OCI-LY1 (cell line): ENCODE measurements at regions not wholly inside any gene's neighbourhood (a gene's known extent, or its start where the extent isn't known, plus 50 kb on each side); places are given as distances from the start of the nearest gene placed in this dataset.

Experiments
- H2AFZ ChIP-seq: fragments of 200-600 bp; sonication (generic), shearing (Covaris generic); 2 replicates; pipeline ENCODE4 v1.6.0; 2014; ENCODE audit warnings: antibody characterized with exemption, mild to moderate bottlenecking, low read length
- H3F3A ChIP-seq: fragments of 200-600 bp; sonication (generic), shearing (Covaris generic); 2 replicates; pipeline ENCODE4 v1.6.0; 2014; ENCODE audit warnings: mild to moderate bottlenecking, antibody characterized with exemption, low read length, moderate library complexity; ENCODE audit not compliant: insufficient read depth
- H3K27ac ChIP-seq: fragments of 200-600 bp; sonication (generic); 2 replicates; pipeline ENCODE4 v1.5.1; 2014; ENCODE audit warnings: low read length, mixed run types, mild to moderate bottlenecking, low read depth; ENCODE audit not compliant: poor library complexity, severe bottlenecking
- H3K27me3 ChIP-seq: fragments of 200-600 bp; sonication (generic); 2 replicates; pipeline ENCODE4 v1.6.0; 2014; ENCODE audit warnings: antibody characterized with exemption, mild to moderate bottlenecking, low read length, moderate library complexity; ENCODE audit not compliant: insufficient read depth
- H3K36me3 ChIP-seq: fragments of 200-600 bp; sonication (generic); 2 replicates; pipeline ENCODE4 v1.6.1; 2014; ENCODE audit warnings: mild to moderate bottlenecking, antibody characterized with exemption, low read length, moderate library complexity, mixed read lengths; ENCODE audit not compliant: insufficient read depth
- H3K4me1 ChIP-seq: fragments of 200-600 bp; sonication (generic); 2 replicates; pipeline ENCODE4 v1.5.1; 2014; ENCODE audit warnings: mild to moderate bottlenecking, low read length, moderate library complexity; ENCODE audit not compliant: insufficient read depth, severe bottlenecking
- H3K4me2 ChIP-seq: fragments of 200-600 bp; sonication (generic), shearing (Covaris generic); 2 replicates; pipeline ENCODE4 v1.6.1; 2014; ENCODE audit warnings: low read length
- H3K4me3 ChIP-seq: fragments of 200-600 bp; sonication (generic); 2 replicates; pipeline ENCODE4 v1.5.1; 2014; ENCODE audit warnings: low read length, low read depth, mild to moderate bottlenecking, mixed read lengths; ENCODE audit not compliant: poor library complexity, severe bottlenecking
- H3K79me2 ChIP-seq: fragments of 200-600 bp; shearing (Covaris generic); 2 replicates; pipeline ENCODE4 v1.6.1; 2016; ENCODE audit warnings: mixed run types, low read length, mixed read lengths; ENCODE audit not compliant: insufficient read depth
- H3K9ac ChIP-seq: fragments of 200-600 bp; sonication (generic), shearing (Covaris generic); 2 replicates; pipeline ENCODE4 v1.6.1; 2014; ENCODE audit warnings: mild to moderate bottlenecking, low read length, mixed read lengths
- H3K9me2 ChIP-seq: fragments of 200-600 bp; sonication (generic), shearing (Covaris generic); 2 replicates; pipeline ENCODE4 v1.6.1; 2014; ENCODE audit warnings: low read depth, mild to moderate bottlenecking, low read length, mixed read lengths
- H3K9me3 ChIP-seq: fragments of 200-600 bp; shearing (Covaris generic); 2 replicates; pipeline ENCODE4 v1.6.1; 2014; ENCODE audit warnings: low read length, mixed read lengths
- H4K20me1 ChIP-seq: fragments of 200-600 bp; sonication (generic), shearing (Covaris generic); 2 replicates; pipeline ENCODE4 v1.6.0; 2016; ENCODE audit warnings: mild to moderate bottlenecking, low read length; ENCODE audit not compliant: insufficient read depth
- CTCF ChIP-seq: fragments of 200-600 bp; sonication (generic), shearing (Covaris generic); IDR thresholded peaks from 2 replicates; pipeline ENCODE4 v1.5.1; 2017; ENCODE audit warnings: mild to moderate bottlenecking, antibody characterized with exemption, low read length, moderate library complexity, mixed read lengths
- EZH2 ChIP-seq: fragments of 200-600 bp; sonication (generic), shearing (Covaris generic); IDR thresholded peaks from 2 replicates; pipeline ENCODE4 v1.8.0; 2017; ENCODE audit warnings: borderline replicate concordance, mixed run types, mild to moderate bottlenecking, antibody characterized with exemption, low read length, moderate library complexity, mixed read lengths

- Histone ChIP-seq H3K4me3 (no peak overlapping the region), H3K79me2 (no peaks in the 10 kb centered on the region), H3K27ac (no peak overlapping the region), H3K4me1 (no peaks in the 10 kb centered on the region), H3F3A (no peaks in the 10 kb centered on the region), H3K9me2 (no peaks in the 10 kb centered on the region; the same call in 1 of the 2 replicates), H3K9ac (no peak overlapping the region), H4K20me1 (no peaks in the 10 kb centered on the region), H3K4me2 (no peak overlapping the region), H3K9me3 (no peaks in the 10 kb centered on the region), H3K36me3 (no peaks in the 10 kb centered on the region), H3K27me3 (no peaks in the 10 kb centered on the region), H2AFZ (no peak overlapping the region)
- TF ChIP-seq CTCF (no peak), EZH2 (no peak)
Measured at GRCh38 chr18:51603551-51603950, 406.1 kb upstream of the MEX3C start.

- Histone ChIP-seq H4K20me1 (no peaks in the 10 kb centered on the region), H3F3A (no peaks in the 10 kb centered on the region), H3K4me1 (no peaks in the 10 kb centered on the region), H3K9me3 (no peaks in the 10 kb centered on the region), H3K4me2 (no peak overlapping the region), H2AFZ (no peak overlapping the region), H3K79me2 (no peaks in the 10 kb centered on the region), H3K36me3 (no peaks in the 10 kb centered on the region), H3K27me3 (no peaks in the 10 kb centered on the region), H3K9me2 (no peaks in the 10 kb centered on the region; the same call in 1 of the 2 replicates), H3K4me3 (no peak overlapping the region), H3K27ac (no peak overlapping the region), H3K9ac (no peak overlapping the region)
- TF ChIP-seq CTCF (no peak), EZH2 (no peak)
Measured at GRCh38 chr18:51610481-51610880, 413.0 kb upstream of the MEX3C start.

- no peak for TF ChIP-seq EZH2
- no peak for TF ChIP-seq CTCF
- Histone ChIP-seq H3K27ac (no peak overlapping the region), H3K27me3 (no peaks in the 10 kb centered on the region), H3K4me2 (no peak overlapping the region), H3K79me2 (no peaks in the 10 kb centered on the region), H3K9me2 (no peaks in the 10 kb centered on the region; the same call in 1 of the 2 replicates), H3F3A (no peaks in the 10 kb centered on the region), H3K36me3 (no peaks in the 10 kb centered on the region), H4K20me1 (no peaks in the 10 kb centered on the region), H2AFZ (no peak overlapping the region), H3K9me3 (no peaks in the 10 kb centered on the region), H3K4me1 (no peaks in the 10 kb centered on the region), H3K4me3 (no peak overlapping the region), H3K9ac (no peak overlapping the region)
Measured at GRCh38 chr18:51611326-51611725, 413.8 kb upstream of the MEX3C start.
